ENCODE measurements at regions not wholly inside any gene's neighbourhood (a gene's known extent, or its start where the extent isn't known, plus 50 kb on each side); places are given as distances from the start of the nearest gene placed in this dataset.

DNA sequence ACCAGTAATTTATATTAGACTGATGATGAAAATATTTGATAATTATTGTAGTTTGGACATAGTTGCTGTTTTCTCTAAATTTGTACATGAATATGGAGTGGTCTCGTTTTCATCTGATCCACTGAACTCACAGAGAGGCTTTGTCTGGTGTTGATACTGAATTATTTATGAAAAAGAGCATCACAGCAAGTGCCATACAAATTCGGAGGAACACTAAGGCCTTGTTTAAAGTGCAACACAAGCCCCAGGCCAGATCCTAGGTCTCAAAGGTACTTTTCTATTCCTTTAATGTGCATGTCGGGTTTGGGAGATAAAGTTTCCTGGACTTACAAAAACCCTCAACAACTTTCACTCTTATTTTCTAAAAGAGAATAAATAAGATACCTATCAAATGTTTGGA is 796.8 kb upstream of the EPHA6 start:
- TF ChIP-seq CTCF (IDR thresholded peaks at IDR 0.05) (no peak), POLR2A (IDR thresholded peaks at IDR 0.05) (no peak)
